OCI-LY7 (cell line): ENCODE measurements at regions not wholly inside any gene's neighbourhood (a gene's known extent, or its start where the extent isn't known, plus 50 kb on each side); places are given as distances from the start of the nearest gene placed in this dataset.

Experiments
- BruUV-seq: library from RNA; stranded (reverse); fragments of 400-500 nt; replicated peaks from 2 replicates; lab custom pipeline; 2021; lab: Mats Ljungman, UMichigan
- CTCF ChIA-PET: fragments of 300-600 bp; sonication (Branson Sonifier 250); formaldehyde crosslinking; loops from one replicate; lab custom pipeline; 2022; ENCODE audit warnings: antibody characterized with exemption; ENCODE audit not compliant: unreplicated experiment; lab: Charles Lee
- POLR2A ChIA-PET: fragments of 300-600 bp; sonication (Branson Sonifier 250); formaldehyde crosslinking; loops from one replicate; lab custom pipeline; 2022; ENCODE audit warnings: antibody characterized with exemption; lab: Charles Lee
- DNase-seq: peaks from one replicate; pipeline ENCODE4 v3.0.0-alpha.2; 2015; ENCODE audit warnings: low spot score
- H2AFZ ChIP-seq: fragments of 200-600 bp; sonication (generic), shearing (Covaris generic); 2 replicates; pipeline ENCODE4 v1.6.1; 2014; ENCODE audit warnings: mild to moderate bottlenecking, antibody characterized with exemption, low read length, moderate library complexity
- H3K27ac ChIP-seq: fragments of 200-600 bp; sonication (generic); 2 replicates; pipeline ENCODE4 v1.5.1; 2014; ENCODE audit warnings: mixed run types, low read depth, mild to moderate bottlenecking, moderate library complexity, low read length, inconsistent platforms; ENCODE audit not compliant: poor library complexity, severe bottlenecking
- H3K36me3 ChIP-seq: fragments of 200-600 bp; sonication (generic); 2 replicates; pipeline ENCODE4 v1.6.1; 2014; ENCODE audit warnings: mild to moderate bottlenecking, antibody characterized with exemption, low read length, moderate library complexity, mixed read lengths; ENCODE audit not compliant: insufficient read depth
- H3K4me1 ChIP-seq: fragments of 200-600 bp; sonication (generic); 2 replicates; pipeline ENCODE4 v1.5.1; 2014; ENCODE audit warnings: mild to moderate bottlenecking, low read length; ENCODE audit not compliant: insufficient read depth, poor library complexity, severe bottlenecking
- H3K4me2 ChIP-seq: fragments of 200-600 bp; sonication (generic); 2 replicates; pipeline ENCODE4 v1.6.1; 2014; ENCODE audit warnings: mild to moderate bottlenecking, low read length
- H3K4me3 ChIP-seq: fragments of 200-600 bp; sonication (generic); 2 replicates; pipeline ENCODE4 v1.5.1; 2014; ENCODE audit warnings: mild to moderate bottlenecking, low read depth, low read length; ENCODE audit not compliant: poor library complexity, severe bottlenecking
- H3K79me2 ChIP-seq: fragments of 200-600 bp; sonication (generic); 2 replicates; pipeline ENCODE4 v1.6.1; 2016; ENCODE audit warnings: low read depth, mild to moderate bottlenecking, low read length, moderate library complexity, mixed read lengths; ENCODE audit not compliant: insufficient read depth
- H3K9me2 ChIP-seq: fragments of 200-600 bp; sonication (generic); 2 replicates; pipeline ENCODE4 v1.6.1; 2016; ENCODE audit warnings: mild to moderate bottlenecking, low read length, mixed read lengths; ENCODE audit not compliant: insufficient read depth
- H3K9me3 ChIP-seq: fragments of 200-600 bp; sonication (generic); 2 replicates; pipeline ENCODE4 v1.6.1; 2014; ENCODE audit warnings: mild to moderate bottlenecking, mixed run types, low read length, mixed read lengths
- H4K20me1 ChIP-seq: fragments of 200-600 bp; sonication (generic); 2 replicates; pipeline ENCODE4 v1.6.1; 2014; ENCODE audit warnings: mild to moderate bottlenecking, antibody characterized with exemption, low read length, moderate library complexity, mixed read lengths; ENCODE audit not compliant: insufficient read depth
- CTCF ChIP-seq: fragments of 200-600 bp; sonication (generic); conservative IDR thresholded peaks from 2 replicates; pipeline ENCODE4 v1.5.1; 2014; ENCODE audit warnings: mild to moderate bottlenecking, antibody characterized with exemption, low read length, moderate library complexity, mixed read lengths
- EZH2phosphoT487 ChIP-seq: fragments of 200-600 bp; sonication (generic); IDR thresholded peaks from 2 replicates; pipeline ENCODE4 v1.6.1; 2018; ENCODE audit warnings: low read depth, borderline replicate concordance, mild to moderate bottlenecking, mixed run types, antibody characterized with exemption, low read length, moderate library complexity, mixed read lengths
- intact Hi-C: fragments of 100-400 bp; cut with micrococcal nuclease; formaldehyde crosslinking; loops from one replicate; pipeline ENCODE4 v1.10.0; 2022; ENCODE audit not compliant: unreplicated experiment

DNA sequence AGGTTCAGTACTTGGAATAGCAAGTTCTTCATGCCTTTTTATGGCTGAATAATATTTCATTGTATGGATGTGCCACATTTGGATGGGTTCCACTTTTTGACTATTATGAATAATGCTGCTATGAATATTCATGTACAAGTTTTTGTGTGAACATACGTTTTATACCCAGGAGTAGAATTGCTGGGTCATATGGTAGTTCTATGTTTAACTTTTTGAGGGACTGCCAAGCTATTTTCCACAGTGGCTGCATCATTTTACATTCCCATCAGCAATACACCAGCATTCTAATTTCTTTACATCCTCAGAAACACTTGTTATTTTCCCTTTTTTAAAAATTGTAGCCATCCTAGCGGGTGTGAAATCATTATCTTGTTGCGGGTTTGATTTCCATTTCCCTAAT lies 76.0 kb upstream of the PRR20G start:
- Histone ChIP-seq H2AFZ (no peak overlapping the region), H3K4me2 (no peak overlapping the region), H3K9me3 (no peaks in the 10 kb centered on the region), H3K4me1 (no peaks in the 10 kb centered on the region), H3K36me3 (no peaks in the 10 kb centered on the region), H3K27ac (no peak overlapping the region), H3K79me2 (no peaks in the 10 kb centered on the region), H4K20me1 (no peaks in the 10 kb centered on the region), H3K9me2 (no peaks in the 10 kb centered on the region), H3K4me3 (no peak overlapping the region)
- BruUV-seq: no TSS peak
- DNase-seq: no peak
- ChIA-PET CTCF (no interaction called here), POLR2A (no interaction called here)
- TF ChIP-seq EZH2phosphoT487 (no peak), CTCF (no peak)
- intact Hi-C loops: no loop called here

GRCh38 chr3:127363171-127363570 lies 75.3 kb upstream of the PRR20G start:
- H3K27ac ChIP-seq: no peak overlapping the region

GRCh38 chr3:127360647-127361046 lies 72.8 kb upstream of the PRR20G start:
- no peaks in the 10 kb centered on the region for H4K20me1 ChIP-seq
- H3K4me3 ChIP-seq: no peak overlapping the region
- ChIA-PET CTCF (no interaction called here), POLR2A (no interaction called here)
- no peaks in the 10 kb centered on the region for H3K9me3 ChIP-seq
- no peak overlapping the region for H3K27ac ChIP-seq
- TF ChIP-seq CTCF: no peak
- TF ChIP-seq EZH2phosphoT487: no peak
- BruUV-seq: no TSS peak
- no peak overlapping the region for H3K4me2 ChIP-seq
- H2AFZ ChIP-seq: no peak overlapping the region
- no peaks in the 10 kb centered on the region for H3K36me3 ChIP-seq
- H3K9me2 ChIP-seq: no peaks in the 10 kb centered on the region
- H3K79me2 ChIP-seq: no peaks in the 10 kb centered on the region
- intact Hi-C loops: no loop called here
- H3K4me1 ChIP-seq: no peaks in the 10 kb centered on the region
- DNase-seq: no peak

More at GRCh38 chr3:127363171-127363570, 75.3 kb upstream of the PRR20G start:
- BruUV-seq: no TSS peak
- intact Hi-C loops: no loop called here
- ChIA-PET POLR2A (no interaction called here), CTCF (no interaction called here)
- Histone ChIP-seq H3K4me3 (no peak overlapping the region), H4K20me1 (no peaks in the 10 kb centered on the region), H2AFZ (no peak overlapping the region), H3K9me3 (no peaks in the 10 kb centered on the region), H3K36me3 (no peaks in the 10 kb centered on the region), H3K4me1 (no peaks in the 10 kb centered on the region), H3K79me2 (no peaks in the 10 kb centered on the region), H3K9me2 (no peaks in the 10 kb centered on the region), H3K4me2 (no peak overlapping the region)
- no peak for DNase-seq
- TF ChIP-seq EZH2phosphoT487 (no peak), CTCF (no peak)
